ENCODE measurements at regions not wholly inside any gene's neighbourhood (a gene's known extent, or its start where the extent isn't known, plus 50 kb on each side); places are given as distances from the start of the nearest gene placed in this dataset.
"Not testable (repeated sequence)": the region's sequence is repeated elsewhere in the genome, so short reads cannot be mapped to it uniquely, and the experiment has no call there.

DNA sequence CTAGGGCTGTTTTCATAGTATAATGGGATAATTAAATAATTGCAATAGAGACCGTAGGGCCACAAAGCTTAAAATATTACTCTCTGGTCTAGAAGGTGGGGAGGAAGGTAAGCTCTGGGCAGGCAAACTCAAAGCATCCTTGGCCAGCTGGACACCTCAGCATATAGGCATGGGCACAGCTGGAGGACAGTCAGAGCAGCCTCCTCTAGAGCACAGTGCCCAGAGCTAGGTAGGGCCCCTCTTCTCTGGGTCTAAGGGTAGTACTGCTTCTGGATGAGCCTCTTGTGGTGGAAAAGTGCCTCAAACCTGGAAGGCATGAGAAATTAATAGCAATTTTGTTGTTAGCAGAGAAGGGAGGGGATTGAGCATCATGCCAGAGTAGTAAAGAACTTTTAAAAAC is 116.9 kb upstream of the FOXN2 start:
- no peak for DNase-seq

DNA sequence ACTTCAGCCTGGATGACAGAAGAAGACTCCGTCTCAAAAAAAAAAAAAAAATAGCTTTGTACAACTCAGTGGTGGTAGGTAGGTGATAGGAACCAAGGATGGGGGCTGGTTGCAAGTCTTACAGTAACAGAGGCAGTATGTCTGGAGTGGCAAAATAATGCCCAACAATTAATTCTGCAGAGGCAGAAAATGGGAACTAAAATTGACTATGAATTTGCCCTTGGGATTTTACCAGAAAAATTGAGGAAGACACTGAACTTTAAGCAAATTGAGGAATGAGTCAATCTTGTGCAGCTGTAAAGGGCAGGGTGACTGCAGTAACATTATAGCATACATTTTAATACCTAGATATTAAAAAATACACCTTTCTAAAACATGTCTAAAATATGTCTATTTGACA is 116.1 kb upstream of the FOXN2 start:
- no peak for DNase-seq

GRCh38 chr2:48199070-48199469 is 115.4 kb upstream of the FOXN2 start:
- DNase-seq, result no peak

DNA sequence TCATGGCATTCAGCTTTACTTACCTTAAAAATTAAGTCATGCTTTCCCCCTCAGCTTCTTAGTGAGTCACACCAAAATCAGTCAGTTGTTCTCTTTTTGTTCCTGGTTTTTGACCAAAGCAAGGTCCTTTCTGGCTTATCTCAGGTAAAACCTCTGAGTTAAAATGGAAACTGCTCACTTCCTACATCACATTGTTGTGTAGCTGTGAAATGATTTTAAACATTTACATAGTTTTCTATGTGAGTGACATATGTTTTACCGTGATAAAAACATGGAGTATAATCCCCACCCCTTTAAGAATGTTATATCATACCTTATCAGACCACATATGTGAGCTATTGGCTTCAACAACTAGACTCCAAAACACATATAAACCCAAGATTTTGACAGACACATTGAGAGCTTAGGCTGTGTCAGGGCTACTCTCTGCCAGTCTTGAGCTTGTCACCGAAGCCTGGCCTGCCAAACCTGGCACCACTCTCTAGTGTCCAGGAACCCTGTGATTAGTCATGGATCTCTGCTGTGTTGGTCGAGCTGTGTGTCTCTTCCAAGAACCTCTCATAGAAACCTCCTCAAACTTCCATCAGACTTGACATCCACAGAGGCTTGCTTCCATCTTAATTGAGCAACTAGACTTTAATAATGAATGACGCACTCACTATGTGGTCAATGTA is 113.7 kb upstream of the FOXN2 start:
- no peak for DNase-seq

DNA sequence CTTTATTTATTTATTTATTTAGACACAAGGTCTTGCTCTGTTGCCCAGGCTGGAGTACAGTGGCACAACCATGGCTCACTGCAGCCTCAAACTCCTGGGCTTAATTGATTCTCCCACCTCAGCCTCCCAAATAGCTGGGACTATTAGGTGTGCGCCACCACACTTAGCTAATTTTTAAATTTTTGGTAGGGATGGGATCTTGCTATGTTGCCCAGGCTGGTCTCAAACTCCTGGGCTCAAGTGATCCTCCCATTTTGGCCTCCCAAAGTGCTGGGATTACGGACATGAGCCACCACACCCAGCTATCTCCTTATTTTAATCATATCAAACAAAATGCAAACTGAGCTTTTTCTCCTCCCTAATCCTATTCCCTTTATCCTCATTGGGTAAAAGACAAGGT is 113.0 kb upstream of the FOXN2 start:
- not testable (repeated sequence) for DNase-seq

DNA sequence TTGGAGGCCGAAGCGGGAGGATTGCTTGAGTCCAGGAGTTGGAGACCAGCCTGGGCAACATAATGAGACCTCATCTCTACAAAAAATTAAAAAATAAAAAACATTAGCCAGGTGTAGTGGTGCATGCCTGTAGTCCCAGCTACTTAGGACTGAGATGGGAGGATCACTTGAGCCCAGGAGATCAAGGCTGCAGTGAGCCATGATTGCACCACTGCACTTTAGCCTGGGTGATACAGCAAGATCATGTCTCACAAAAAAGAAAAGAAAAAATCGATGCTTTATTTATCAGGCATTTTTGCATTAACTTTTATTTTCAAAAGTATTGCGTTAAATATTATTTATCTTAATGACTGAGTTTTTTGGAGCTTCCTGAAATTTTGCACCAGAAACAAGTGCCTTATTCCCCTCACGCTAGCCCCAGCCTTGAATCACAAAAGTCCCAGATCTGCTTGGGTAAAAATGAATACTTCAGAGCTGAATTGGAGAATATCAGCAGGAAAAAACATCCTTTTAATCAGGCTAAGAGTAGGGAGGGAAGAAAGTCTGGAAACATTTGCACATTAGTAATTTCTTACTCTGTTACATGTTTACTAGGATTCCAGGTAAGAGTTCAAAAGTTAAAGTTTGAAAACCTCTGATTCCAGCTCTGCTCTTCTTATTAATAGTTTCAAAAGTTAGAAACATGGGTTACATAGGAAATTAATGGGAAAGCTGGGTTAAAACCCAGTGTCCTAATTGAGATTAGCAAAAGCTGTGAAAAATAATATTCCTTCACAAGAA is 111.4 kb upstream of the FOXN2 start:
- no peak for DNase-seq

GRCh38 chr2:48203668-48204067 is 110.8 kb upstream of the FOXN2 start:
- DNase-seq, result no peak

- no peak for DNase-seq
These were observed 109.7 kb upstream of the FOXN2 start for GRCh38 chr2:48204750-48205136.

DNA sequence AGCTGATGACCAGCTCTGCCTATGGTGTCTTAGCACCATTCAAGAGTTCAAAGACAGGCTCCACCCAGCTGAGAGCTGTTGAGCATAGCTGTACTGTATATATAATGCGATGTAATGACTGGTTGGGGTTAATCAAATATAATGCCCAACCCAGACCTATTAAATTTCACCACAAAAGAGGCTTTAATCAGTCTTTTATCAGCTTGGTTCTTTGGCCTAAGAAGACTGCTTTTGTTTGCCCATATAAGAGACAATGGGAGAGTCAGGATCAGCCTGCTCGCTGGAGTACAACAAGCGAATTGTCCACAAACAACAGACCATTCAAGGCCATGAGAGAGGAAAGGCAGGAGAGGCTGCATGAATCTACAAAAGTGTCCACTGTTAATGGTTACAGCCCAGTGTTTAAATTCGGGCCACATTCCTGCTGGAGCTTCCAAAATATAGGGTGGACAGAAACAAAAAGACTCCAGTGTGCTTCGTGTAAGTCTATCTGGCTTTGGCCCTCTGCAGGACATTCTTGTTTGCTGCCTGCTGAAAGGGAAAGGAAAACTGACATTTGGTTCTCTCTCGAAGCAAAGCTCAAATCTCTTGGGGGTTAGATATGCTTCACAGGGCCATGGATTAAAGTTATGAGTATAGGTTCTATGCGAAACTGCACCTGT is 109.2 kb upstream of the FOXN2 start:
- DNase-seq, result no peak

DNA sequence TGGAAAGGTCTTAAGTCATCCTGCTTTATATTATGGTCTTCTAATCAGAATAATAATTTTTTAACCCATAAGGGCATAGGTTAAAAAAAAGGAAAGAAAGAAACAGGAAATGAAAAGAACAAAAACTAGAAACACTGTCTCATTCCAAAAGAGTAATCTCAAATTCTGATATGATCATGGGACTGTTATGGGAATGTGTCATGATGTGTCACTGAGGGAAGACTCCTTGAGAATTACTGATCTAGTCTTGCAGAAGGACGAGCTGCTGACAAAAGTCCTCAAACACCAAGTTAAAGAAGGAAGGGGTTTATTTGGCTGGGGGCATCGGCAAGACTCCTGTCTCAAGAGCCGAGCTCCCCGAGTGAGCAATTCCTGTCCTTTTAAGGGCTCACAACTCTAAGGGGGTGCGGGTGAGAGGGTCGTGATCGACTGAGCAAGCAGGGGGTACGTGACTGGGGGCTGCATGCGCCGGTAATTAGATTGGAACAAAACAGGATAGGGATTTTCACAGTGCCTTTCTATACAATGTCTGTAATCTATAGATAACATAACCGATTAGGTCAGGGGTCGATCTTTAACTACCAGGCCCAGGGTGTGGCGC is 108.3 kb upstream of the FOXN2 start:
- DNase-seq, result not testable (repeated sequence)

DNA sequence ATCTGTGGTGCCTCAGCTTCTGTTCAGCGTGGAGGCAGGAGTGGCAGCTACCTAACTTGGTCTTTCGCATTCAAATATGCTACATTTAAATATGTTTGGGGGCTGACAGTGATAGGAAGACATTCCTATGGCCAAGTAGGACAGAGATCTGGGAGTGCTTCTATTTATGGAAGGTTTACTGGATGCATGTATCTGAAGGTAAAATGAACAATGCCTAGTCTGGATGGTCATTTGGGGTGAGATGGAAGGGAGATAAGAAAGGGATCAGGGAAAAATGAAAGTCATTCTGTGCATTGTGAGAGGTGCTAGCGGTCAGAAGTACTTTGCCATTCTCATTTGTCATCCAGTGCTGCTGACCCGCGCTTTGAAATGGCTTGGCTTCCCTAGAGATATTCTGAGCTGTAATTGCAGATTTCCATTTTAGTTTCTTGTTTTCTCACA is 107.3 kb upstream of the FOXN2 start:
- no peak for DNase-seq

- no peak for DNase-seq
These were observed 106.6 kb upstream of the FOXN2 start for GRCh38 chr2:48207851-48208250.

DNA sequence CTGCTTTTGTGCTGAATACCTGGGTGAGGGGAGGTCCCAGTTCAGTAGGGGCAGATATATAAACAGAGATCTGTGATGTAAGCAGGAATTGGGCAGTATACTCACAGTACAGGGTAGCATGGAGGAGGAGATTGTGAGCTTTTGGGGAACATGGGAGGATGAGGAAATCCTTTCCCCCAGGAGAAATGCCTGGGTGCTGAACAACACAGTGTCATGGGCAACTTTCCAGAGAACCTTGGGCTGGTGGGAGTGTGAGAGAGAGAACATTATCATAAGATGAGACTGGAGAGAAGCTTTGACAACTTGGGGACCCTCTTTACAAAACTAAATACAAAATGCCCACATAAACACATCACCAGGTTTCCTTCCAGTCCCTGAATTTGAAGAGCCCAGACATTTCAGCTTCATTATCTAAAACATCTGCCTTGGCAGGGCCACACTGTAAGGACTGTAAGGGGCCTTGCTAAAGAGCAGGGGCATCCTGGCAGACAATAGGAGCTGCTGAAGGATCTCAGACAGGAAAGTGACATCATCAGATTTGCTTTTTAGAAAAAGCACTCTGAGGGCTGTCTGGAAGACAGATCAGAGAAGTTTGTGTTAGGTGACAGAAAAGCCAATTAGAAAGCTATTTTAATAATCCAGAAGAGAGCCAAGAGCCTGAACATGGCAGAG is 105.1 kb upstream of the FOXN2 start:
- DNase-seq, result no peak

DNA sequence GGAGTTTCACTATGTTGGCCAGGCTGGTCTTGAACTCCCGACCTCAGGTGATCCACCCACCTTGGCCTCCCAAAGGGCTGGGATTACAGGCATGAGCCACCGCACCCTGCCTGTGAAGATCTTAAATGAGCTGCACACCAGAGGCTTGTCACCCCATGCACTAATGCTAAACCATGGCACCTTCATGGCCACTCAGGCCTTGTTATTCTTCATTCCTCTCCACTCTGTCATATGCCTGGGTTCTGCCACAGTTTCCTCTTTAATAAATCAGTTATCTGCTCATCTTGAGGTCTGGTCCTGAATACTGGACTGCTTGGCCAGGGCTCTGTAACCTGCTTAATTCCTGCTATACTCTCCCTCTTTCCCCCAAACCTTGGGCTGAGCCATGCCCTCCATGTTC is 104.3 kb upstream of the FOXN2 start:
- DNase-seq, result no peak

DNA sequence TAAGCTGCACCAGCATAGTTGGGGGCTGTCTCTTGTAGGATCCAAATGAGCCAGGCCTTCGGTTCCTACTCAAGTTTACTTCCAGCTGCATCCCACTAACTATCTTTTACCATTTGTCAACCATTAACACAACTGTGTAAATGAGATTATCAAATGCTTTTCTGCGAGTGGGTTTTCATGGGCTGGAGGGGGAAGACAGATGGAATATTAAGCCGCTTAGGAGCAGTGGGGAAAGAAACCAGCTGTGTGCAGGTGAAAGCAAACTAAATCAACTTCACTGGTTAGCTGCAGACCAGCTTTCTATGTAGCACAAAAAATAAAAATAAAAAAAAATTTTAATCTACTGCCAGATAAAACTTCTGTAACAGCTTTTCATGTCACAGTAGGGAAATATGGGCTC is 100.8 kb upstream of the FOXN2 start:
- no peak for DNase-seq

- DNase-seq, result no peak
These were observed 96.3 kb upstream of the FOXN2 start for GRCh38 chr2:48218169-48218568.

GRCh38 chr2:48219234-48219554 is 95.3 kb upstream of the FOXN2 start:
- no peak for DNase-seq

- no peak for DNase-seq
These were observed 94.7 kb upstream of the FOXN2 start for GRCh38 chr2:48219555-48220436.

- DNase-seq, result no peak
These were observed 94.0 kb upstream of the FOXN2 start for GRCh38 chr2:48220501-48220900.

DNA sequence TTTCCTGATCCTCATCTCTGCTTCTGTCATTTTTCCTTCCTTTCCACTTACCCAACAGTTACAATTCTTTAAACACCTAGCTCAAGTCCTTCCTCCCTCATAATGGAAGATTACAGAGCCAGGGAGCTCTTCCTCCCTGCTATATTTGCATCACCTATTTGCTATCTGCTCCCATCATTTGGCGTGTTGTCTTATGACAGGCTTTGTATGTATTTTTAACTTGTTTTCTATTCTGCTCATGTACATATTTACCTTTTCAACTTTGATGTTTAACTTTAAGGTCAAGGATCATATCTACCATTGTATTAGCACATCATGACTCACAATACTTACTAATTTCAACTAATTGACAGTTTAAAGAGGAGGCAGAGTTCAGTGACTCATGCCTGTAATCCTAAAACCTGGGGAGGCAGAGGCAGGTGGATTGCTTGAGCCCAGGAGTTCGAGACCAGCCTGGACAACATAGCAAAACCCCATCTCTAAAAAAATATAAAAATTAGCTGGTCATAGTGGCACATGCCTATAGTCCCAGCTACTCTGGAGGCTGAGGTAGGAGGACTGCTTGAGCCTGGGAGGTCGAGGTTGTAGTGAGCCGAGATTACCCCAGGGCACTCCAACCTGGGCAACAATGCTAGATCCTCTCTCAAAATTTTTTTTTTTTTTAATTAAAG is 92.5 kb upstream of the FOXN2 start:
- no peak for DNase-seq

DNA sequence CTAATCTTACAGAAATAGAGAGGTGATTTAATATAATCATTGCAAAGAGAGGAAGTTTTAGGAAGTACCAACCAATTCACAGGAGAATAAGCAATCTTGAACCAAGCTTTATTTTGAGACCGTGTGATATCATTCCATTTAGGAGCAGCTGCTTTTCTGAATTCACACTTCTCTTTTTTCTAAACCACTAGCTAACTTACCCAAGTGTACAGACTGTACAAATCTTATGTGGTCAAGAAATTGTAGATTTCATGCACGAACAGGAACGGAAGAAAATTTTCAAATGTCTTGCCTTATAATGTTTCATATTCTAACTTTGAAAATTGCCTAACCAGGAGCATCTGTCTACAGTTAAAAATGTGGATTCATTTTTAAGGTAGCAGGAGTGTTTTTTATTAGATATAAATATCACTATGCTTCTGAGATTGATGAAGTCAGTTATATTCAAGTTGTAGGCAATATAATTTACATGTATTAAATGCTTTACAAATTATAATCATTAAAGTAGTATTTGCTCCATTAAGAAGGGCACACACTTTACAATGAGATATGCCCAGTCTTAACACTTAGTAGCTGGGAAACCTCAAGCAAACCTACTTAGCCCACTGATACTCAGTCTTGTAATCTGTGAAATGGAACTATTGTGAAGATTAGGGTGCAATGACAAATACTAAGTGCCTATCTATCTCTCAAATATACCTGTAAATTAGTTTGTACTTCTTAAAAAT is 86.7 kb upstream of the FOXN2 start:
- no peak for DNase-seq
